Aorta (tissue), 5 donors: ENCODE measurements at regions not wholly inside any gene's neighbourhood (a gene's known extent, or its start where the extent isn't known, plus 50 kb on each side); places are given as distances from the start of the nearest gene placed in this dataset.

Experiments
- ATAC-seq: fragments of 200-7000 bp; cut with Tn5 transposase; one replicate; pipeline ENCODE4 v1.9.1; 2022; ENCODE audit warnings: moderate library complexity; ENCODE audit not compliant: low FRiP score
- DNase-seq, 2 donors: peaks; one replicate each; pipeline ENCODE4 v3.0.0-alpha.2; 2020
- H3K27ac ChIP-seq, 2 donors: one replicate each; pipeline ENCODE4 v1.5.1; 2013; ENCODE audit warnings: low read length in 2 of 2, mild to moderate bottlenecking in 2 of 2, moderate library complexity in 2 of 2, control low read depth in 1 of 2, inconsistent platforms in 1 of 2, low read depth in 1 of 2
- H3K27me3 ChIP-seq, 2 donors: one replicate each; pipeline ENCODE4 v1.6.1; 2013; ENCODE audit warnings: control low read depth in 1 of 2, low read length in 1 of 2, mild to moderate bottlenecking in 1 of 2, moderate library complexity in 1 of 2; ENCODE audit not compliant: insufficient read depth in 2 of 2, control insufficient read depth in 1 of 2
- H3K36me3 ChIP-seq, 2 donors: one replicate each; pipeline ENCODE4 v1.6.1; 2013; ENCODE audit warnings: control low read depth in 1 of 2, low read length in 1 of 2, mild to moderate bottlenecking in 1 of 2; ENCODE audit not compliant: insufficient read depth in 2 of 2, control insufficient read depth in 1 of 2
- H3K4me1 ChIP-seq, 2 donors: one replicate each; pipeline ENCODE4 v1.6.1; 2013; ENCODE audit warnings: low read length in 2 of 2, control low read depth in 1 of 2, mild to moderate bottlenecking in 1 of 2, moderate library complexity in 1 of 2; ENCODE audit not compliant: insufficient read depth in 2 of 2, control insufficient read depth in 1 of 2
- H3K4me3 ChIP-seq, 2 donors: one replicate each; pipeline ENCODE4 v1.5.1; 2013; ENCODE audit warnings: low read length in 2 of 2, control low read depth in 1 of 2, mild to moderate bottlenecking in 1 of 2
- H3K9me3 ChIP-seq: one replicate; pipeline ENCODE4 v1.6.1; 2013; ENCODE audit warnings: mild to moderate bottlenecking, low read length; ENCODE audit not compliant: control insufficient read depth
- WGBS, 2 donors: extraction: QIAGEN DNeasy Blood & Tissue Kit; methylation state at CpG; one replicate each; pipeline ENCODE4 v1.1.7; 2013; 5-methylcytosine and 5-hydroxymethylcytosine counted together
- intact Hi-C, 2 donors: fragments of 100-400 bp; cut with DNase I; formaldehyde crosslinking; loops; one replicate each; pipeline versions ENCODE4 v1.14.2 to v1.15.0; 2022
- donor health status: healthy with polysubstance abuse.
- donor health status: Bipolar disorder and iron deficiency.
- donor health status: DM: no; HTN: no; CAD: no.
- donor health status: DM: no; HTN: no; CAD: no.
- donor health status: DM: yes; HTN: yes; CAD: no.

DNA sequence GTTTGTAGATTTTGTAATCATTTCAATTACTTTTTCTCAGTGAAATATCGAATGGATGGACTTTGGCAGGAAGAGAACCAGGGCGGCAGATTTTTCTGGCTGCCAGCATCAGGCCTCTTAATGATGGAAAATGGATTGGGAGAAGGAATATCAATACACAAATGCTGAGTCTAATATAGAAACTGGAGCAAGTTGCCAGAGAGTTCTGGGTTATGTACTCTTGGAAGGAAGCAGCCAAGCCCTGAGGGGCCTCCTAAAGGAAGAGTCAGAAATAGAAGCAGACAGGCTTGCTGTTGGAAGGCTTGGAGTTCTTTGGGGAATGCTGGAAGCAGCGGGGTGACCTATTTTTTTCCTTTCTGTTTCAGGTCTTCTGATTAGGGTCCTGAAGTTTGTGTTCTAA is 428.6 kb downstream of the DMAC1 start:
- no peak overlapping the region for H3K4me3 ChIP-seq
- no peaks in the 10 kb centered on the region for H3K36me3 ChIP-seq
- DNase-seq: no peak
- H3K9me3 ChIP-seq: no peaks in the 10 kb centered on the region
- H3K4me1 ChIP-seq: peaks cover 0 to 1% of the 10 kb centered on the region in 2 donors
- no peak overlapping the region for H3K27ac ChIP-seq
- no peak for ATAC-seq
- no peaks in the 10 kb centered on the region for H3K27me3 ChIP-seq
- WGBS, 2 donors: 42% methylated on average over 3 of the region's 3 CpGs
- intact Hi-C loops: no loop called here

DNA sequence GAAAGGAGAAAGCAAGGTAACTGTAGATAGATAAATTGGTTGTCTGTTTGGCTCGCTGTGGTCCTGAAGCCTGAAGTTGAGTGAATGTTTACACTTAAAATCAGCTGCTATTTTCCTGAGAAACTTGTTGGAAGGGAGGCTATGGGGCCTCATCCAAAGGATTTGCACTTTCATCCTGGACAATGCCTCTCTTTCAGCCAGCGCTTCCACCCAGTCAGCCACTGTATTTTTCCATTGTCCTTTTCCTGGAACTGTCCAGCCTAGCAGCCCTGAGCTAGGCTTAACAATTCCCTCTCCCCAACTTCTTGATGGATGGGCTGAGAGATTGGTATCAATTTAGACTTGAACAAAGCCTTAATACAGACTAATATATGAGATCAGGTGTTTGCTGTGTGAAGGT is 429.2 kb downstream of the DMAC1 start:
- H3K27ac ChIP-seq: no peak overlapping the region
- ATAC-seq (no peak), DNase-seq (no peak)
- WGBS, 2 donors: 97% methylated on average over 2 of the region's 2 CpGs
- H3K27me3 ChIP-seq: no peaks in the 10 kb centered on the region
- peaks cover 0 to 1% of the 10 kb centered on the region in 2 donors for H3K4me1 ChIP-seq
- H3K36me3 ChIP-seq: no peaks in the 10 kb centered on the region
- H3K4me3 ChIP-seq: no peak overlapping the region
- intact Hi-C loops: no loop called here
- no peaks in the 10 kb centered on the region for H3K9me3 ChIP-seq

DNA sequence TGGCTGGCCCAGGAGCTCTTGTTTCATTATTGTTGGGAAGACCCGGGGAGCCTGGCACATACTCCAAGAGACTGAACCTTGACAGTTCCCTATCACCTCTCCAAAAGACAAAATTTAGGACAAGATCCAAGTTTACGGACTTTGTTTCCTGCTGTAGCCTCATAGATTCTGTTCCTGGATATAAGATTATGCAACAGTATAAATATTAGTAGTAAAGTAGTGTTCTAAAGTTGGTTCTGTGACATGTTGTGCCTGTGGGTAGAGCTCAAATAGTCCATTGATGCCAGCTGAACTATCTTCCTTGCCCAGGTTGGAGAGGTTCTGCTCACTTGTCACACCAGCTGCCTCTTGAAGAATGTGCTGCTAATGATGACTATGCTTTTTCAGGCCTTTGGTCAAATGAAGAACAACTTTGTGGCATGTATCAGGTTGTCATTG is 430.2 kb downstream of the DMAC1 start:
- intact Hi-C loops: no loop called here
- H3K4me1 ChIP-seq: peaks cover 0 to 1% of the 10 kb centered on the region in 2 donors
- no peaks in the 10 kb centered on the region for H3K9me3 ChIP-seq
- H3K4me3 ChIP-seq: no peak overlapping the region
- 91 to 98% methylated on average over 2 of the region's 2 CpGs for WGBS, 2 donors
- no peaks in the 10 kb centered on the region for H3K36me3 ChIP-seq
- no peak overlapping the region for H3K27ac ChIP-seq
- ATAC-seq (no peak), DNase-seq (no peak)
- H3K27me3 ChIP-seq: no peaks in the 10 kb centered on the region

DNA sequence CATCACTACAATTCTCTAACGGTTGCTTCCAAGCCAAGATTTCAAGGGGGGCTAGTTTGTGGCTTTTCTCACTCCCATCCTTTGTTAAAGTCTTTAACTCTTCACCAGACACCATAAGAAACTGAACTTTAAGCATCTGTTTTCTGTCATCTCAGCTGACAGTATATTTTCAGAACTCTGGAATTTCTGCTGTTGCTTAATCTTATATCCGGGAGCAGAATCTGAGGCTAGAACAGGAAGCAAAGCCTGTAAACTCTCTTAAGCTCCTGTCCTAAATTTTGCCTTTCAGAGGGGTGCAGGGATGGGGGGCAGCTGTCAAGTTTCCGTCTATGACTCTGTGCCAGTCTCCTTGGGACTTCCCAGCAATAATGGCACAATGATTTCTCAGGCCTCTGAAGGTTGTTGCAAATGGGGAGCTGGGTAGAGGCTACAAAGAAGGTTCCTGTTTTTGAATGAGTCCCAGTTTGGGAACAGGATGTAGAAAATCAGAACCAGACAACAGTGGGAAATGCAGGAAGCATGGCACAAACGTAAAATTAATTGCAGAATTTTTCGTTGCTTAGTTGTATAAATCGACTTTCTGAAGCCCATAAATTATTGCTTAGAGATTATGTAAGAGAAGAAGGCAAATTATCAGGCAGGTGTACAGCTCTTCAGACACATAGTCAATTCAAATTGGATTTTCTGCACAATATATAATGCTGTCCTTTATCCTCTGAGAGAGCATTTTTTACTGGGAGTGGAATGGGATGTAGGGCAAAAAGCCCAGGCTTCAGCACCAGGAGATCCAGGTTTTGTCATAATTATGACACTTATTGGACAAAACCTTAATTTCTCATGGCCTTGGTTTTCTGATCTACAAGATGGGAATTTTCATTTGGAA is 430.9 kb downstream of the DMAC1 start:
- no peaks in the 10 kb centered on the region for H3K36me3 ChIP-seq
- H3K27me3 ChIP-seq: no peaks in the 10 kb centered on the region
- ATAC-seq (no peak), DNase-seq (no peak)
- no peaks in the 10 kb centered on the region for H3K9me3 ChIP-seq
- no peak overlapping the region for H3K4me3 ChIP-seq
- intact Hi-C loops: no loop called here
- peaks cover 0 to 1% of the 10 kb centered on the region in 2 donors for H3K4me1 ChIP-seq
- no peak overlapping the region for H3K27ac ChIP-seq
- 46 to 47% methylated on average over 6 of the region's 6 CpGs for WGBS, 2 donors

DNA sequence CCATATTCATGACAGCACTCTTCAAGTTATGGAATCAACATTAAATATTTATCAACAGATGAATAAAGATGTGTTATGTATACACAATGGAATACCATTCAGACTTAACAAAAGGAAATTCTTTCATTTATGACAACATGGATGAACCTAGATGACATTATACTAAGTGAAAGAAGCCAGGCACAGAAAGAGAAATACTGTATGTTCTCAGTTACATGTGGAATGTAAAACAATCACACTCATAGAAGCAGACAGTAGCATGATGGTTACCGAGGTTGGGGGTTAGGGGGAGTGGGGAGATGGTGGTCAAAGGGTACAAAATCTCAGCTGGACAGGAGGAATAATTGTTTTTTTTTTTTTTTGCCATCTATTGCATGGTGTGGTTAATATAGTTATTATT is 431.9 kb downstream of the DMAC1 start:
- H3K9me3 ChIP-seq: no peaks in the 10 kb centered on the region
- H3K4me3 ChIP-seq: no peak overlapping the region
- ATAC-seq (no peak), DNase-seq (no peak)
- peaks cover 0 to 1% of the 10 kb centered on the region in 2 donors for H3K4me1 ChIP-seq
- 71 to 72% methylated on average over 1 of the region's 1 CpG for WGBS, 2 donors
- H3K27me3 ChIP-seq: no peaks in the 10 kb centered on the region
- H3K27ac ChIP-seq: no peak overlapping the region
- intact Hi-C loops: no loop called here
- no peaks in the 10 kb centered on the region for H3K36me3 ChIP-seq

DNA sequence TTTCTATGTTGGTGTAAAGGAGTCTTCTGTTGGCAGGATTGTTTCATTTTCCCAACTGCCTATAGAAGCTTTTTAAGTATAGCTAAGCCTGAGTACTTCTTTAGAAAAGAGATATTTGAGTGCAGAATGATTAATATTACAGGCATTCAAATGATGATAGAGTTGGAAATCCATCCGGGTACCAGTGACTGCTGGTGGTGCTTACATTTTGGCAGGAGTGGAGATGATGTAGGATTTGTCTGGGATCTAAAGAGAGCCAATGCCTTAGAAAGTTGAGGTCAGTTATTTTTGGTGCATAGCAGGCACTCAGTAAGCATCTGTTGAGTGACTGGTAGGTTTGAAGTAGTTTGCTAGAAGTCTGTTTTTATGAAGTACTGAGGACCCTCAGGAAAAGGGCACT is 433.5 kb downstream of the DMAC1 start:
- Histone ChIP-seq H3K27me3 (no peaks in the 10 kb centered on the region), H3K36me3 (no peaks in the 10 kb centered on the region), H3K4me1 (no peaks in the 10 kb centered on the region), H3K9me3 (peaks cover 2% of the 10 kb centered on the region), H3K4me3 (no peak overlapping the region), H3K27ac (no peak overlapping the region)
- 0 to 37% methylated on average over 1 of the region's 1 CpG for WGBS, 2 donors
- no peak for DNase-seq
- intact Hi-C loops: no loop called here
- ATAC-seq: no peak

DNA sequence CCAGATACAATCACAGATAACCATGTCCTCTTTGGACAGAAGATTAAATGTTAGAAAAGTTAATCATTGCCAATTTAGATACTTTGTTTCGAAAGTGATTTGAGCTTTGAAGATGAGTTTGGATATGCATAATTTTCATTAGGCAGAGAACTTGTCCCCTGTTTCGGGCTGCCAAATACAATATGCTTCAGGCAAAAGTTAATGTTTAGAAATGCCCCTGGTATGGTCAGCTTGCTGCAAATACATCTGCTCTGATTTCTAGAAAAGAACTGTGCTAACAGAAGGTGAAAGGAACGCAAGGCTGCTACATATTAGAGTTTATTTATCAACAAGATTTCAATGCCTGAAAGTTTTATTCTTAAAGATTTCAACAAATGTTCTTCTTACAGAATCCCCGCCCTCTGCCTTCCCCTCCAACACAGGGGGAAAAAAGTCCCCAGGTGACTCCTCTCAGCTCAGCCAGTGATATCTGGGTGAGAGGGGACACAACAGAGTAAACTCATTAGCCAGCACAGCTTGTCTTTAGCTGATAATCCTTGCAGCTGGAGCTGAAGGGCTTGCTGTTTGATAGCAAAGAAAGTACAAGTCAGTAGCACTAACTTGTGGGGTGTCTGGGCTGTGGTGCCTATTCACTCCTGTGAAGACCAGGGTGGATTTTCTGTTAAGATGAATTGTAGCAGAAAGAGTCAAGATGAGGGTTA is 435.7 kb downstream of the DMAC1 start:
- intact Hi-C loops: no loop called here
- DNase-seq: no peak

DNA sequence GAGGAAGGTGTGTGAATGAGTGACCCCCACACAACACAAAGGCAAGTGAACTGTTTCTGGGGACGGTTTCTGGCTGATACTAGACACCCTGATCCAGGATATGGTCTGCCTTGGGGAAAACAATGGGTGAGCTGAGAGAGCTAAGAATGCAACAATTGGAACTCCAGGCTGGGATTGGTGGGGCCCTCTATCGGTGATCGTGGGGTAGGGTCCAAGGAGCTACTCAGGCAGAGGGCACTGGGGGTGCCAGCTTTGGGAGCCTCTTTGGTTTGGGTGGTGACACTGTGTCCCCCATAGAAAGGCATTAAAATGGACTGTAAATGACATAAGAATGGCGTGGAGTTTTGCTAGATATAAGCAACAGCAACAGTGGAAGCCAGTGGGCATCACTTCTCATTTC is 439.1 kb downstream of the DMAC1 start:
- ATAC-seq: no peak
- 64% methylated on average over 4 of the region's 4 CpGs for WGBS, 2 donors
- intact Hi-C loops: no loop called here
- DNase-seq: no peak
- Histone ChIP-seq H3K4me3 (no peak overlapping the region), H3K4me1 (no peaks in the 10 kb centered on the region), H3K27me3 (no peaks in the 10 kb centered on the region), H3K36me3 (no peaks in the 10 kb centered on the region), H3K9me3 (peaks cover 2% of the 10 kb centered on the region), H3K27ac (no peak overlapping the region)

More for the DNA sequence above, 435.7 kb downstream of the DMAC1 start:
- H3K9me3 ChIP-seq: peaks cover 2% of the 10 kb centered on the region
- no peak for ATAC-seq
- 71 to 92% methylated on average over 4 of the region's 4 CpGs for WGBS, 2 donors
- no peak overlapping the region for H3K27ac ChIP-seq
- no peaks in the 10 kb centered on the region for H3K27me3 ChIP-seq
- no peaks in the 10 kb centered on the region for H3K36me3 ChIP-seq
- H3K4me1 ChIP-seq: no peaks in the 10 kb centered on the region
- H3K4me3 ChIP-seq: no peak overlapping the region

DNA sequence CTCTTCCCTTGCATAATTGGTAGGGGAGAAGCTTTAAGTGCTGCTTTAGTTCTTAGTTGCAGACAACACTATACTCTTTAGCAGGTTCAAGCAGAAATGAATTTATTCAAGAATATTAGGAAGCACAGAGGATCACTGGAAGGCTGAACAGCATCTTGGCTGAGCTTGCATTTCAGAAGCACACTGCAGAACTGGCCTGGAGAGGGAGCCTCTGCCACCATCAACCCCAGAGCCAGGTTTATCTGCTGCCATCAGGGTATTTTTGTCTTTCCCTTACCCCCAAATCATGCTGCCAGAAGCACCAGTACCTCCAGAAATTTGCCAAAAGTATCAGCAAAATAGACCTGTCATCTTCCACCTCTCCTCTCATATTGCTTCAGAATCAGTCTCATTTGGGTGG is 440.7 kb downstream of the DMAC1 start:
- intact Hi-C loops: no loop called here
- DNase-seq (no peak), ATAC-seq (no peak)
- Histone ChIP-seq H3K27me3 (no peaks in the 10 kb centered on the region), H3K9me3 (peaks cover 2% of the 10 kb centered on the region), H3K27ac (no peak overlapping the region), H3K4me1 (no peaks in the 10 kb centered on the region), H3K4me3 (no peak overlapping the region), H3K36me3 (no peaks in the 10 kb centered on the region)
